Ascending aorta (tissue), 2 donors: ENCODE measurements at regions not wholly inside any gene's neighbourhood (a gene's known extent, or its start where the extent isn't known, plus 50 kb on each side); places are given as distances from the start of the nearest gene placed in this dataset.

ENCODE experiments used
- DNase-seq, 2 donors: peaks; one replicate each; pipeline ENCODE4 v3.0.0-alpha.2; 2019; ENCODE audit warnings: low spot score in 2 of 2
- H3K27ac ChIP-seq, 2 donors: fragments of 200-600 bp; sonication (generic); one replicate each; pipeline ENCODE4 v1.5.1; 2016 to 2017; ENCODE audit warnings: mild to moderate bottlenecking in 1 of 2
- H3K27me3 ChIP-seq: fragments of 200-600 bp; sonication (generic); one replicate; pipeline ENCODE4 v1.5.1; 2017
- H3K36me3 ChIP-seq, 2 donors: fragments of 200-600 bp; sonication (generic); one replicate each; pipeline ENCODE4 v1.5.1; 2016
- H3K4me1 ChIP-seq, 2 donors: fragments of 200-600 bp; sonication (generic); one replicate each; pipeline ENCODE4 v1.5.1; 2016 to 2017; ENCODE audit warnings: mild to moderate bottlenecking in 1 of 2
- H3K4me3 ChIP-seq, 2 donors: fragments of 200-600 bp; sonication (generic); one replicate each; pipeline ENCODE4 v1.5.1; 2016 to 2017; ENCODE audit warnings: mild to moderate bottlenecking in 1 of 2
- H3K9me3 ChIP-seq, 2 donors: fragments of 200-600 bp; sonication (generic); one replicate each; pipeline ENCODE4 v1.5.1; 2016
- intact Hi-C: fragments of 100-400 bp; cut with DNase I; formaldehyde crosslinking; loops from one replicate; pipeline ENCODE4 v1.15.1; 2023
- TF ChIP-seq, protein P1 (sequence below), 3 experiments: fragments of 200-600 bp in 2 of 3; fragments of 450-650 bp in 1 of 3; sonication (generic) in 2 of 3; IDR thresholded peaks; one replicate each; pipeline ENCODE4 v1.5.1; 2016 to 2019; ENCODE audit warnings: antibody characterized with exemption in 3 of 3, mild to moderate bottlenecking in 1 of 3, moderate library complexity in 1 of 3

DNA sequence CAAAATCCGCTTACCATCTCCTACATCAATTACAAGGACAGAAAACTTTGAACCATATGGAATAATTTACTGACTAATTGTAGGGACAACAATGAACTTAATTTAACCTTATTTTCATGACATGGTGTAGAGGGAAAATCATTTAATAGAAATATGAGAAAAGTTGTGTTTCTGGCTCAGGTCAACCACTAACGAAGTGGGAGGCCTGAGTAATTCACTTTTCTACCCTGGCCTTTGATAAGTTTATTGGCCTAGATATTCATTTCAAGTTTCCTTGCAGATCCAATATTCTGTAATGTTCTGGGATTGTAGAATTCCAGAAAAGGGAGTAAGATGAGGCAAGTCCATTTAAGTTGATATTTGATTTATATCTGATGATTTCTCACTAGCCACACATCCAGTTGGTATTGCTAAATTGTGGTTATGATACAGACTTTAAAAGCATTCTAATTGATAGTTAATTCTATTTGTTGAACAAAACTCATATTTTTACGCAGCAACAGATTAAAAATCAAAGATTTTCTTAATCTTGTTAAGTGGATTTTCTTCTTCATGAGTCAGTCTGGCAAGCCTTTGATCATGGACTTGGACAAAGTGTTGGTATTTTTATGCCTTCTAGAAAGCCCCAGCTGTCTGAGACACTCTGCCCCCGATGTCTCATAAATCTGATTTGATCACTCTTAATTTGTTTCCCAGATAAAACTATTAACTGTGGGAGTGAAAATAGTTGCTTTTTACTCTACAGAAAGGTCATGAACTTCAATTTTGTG is 336.5 kb downstream of the TMEM135 start:
- Histone ChIP-seq H3K36me3 (no peaks in the 10 kb centered on the region), H3K4me1 (no peaks in the 10 kb centered on the region), H3K4me3 (no peak overlapping the region), H3K27me3 (no peaks in the 10 kb centered on the region), H3K9me3 (no peaks in the 10 kb centered on the region), H3K27ac (no peak overlapping the region)
- TF ChIP-seq, protein P1, sequence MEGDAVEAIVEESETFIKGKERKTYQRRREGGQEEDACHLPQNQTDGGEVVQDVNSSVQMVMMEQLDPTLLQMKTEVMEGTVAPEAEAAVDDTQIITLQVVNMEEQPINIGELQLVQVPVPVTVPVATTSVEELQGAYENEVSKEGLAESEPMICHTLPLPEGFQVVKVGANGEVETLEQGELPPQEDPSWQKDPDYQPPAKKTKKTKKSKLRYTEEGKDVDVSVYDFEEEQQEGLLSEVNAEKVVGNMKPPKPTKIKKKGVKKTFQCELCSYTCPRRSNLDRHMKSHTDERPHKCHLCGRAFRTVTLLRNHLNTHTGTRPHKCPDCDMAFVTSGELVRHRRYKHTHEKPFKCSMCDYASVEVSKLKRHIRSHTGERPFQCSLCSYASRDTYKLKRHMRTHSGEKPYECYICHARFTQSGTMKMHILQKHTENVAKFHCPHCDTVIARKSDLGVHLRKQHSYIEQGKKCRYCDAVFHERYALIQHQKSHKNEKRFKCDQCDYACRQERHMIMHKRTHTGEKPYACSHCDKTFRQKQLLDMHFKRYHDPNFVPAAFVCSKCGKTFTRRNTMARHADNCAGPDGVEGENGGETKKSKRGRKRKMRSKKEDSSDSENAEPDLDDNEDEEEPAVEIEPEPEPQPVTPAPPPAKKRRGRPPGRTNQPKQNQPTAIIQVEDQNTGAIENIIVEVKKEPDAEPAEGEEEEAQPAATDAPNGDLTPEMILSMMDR (IDR thresholded peaks at IDR 0.05) = no peak
- no peak for DNase-seq
- intact Hi-C loops = no loop called here
